GM12878 (cell line): ENCODE measurements at regions not wholly inside any gene's neighbourhood (a gene's known extent, or its start where the extent isn't known, plus 50 kb on each side); places are given as distances from the start of the nearest gene placed in this dataset.
A peak's percentile ranks its signal among the peaks of the same experiment; 100 is the strongest.

Source experiments
- ATF7 ChIP-seq: fragments of 450-650 bp; IDR thresholded peaks from 2 replicates; pipeline ENCODE4 v1.6.1; 2016; ENCODE audit warnings: low read depth, mild to moderate bottlenecking
- CHD4 ChIP-seq: fragments of 200-600 bp; sonication (generic); IDR thresholded peaks from 2 replicates; pipeline ENCODE4 v1.6.1; 2016; ENCODE audit warnings: mild to moderate bottlenecking
- E2F4 ChIP-seq: IDR thresholded peaks from 2 replicates; pipeline ENCODE4 v1.6.1; 2012; ENCODE audit warnings: low read depth, low read length, improper control_type of control experiment
- FOXM1 ChIP-seq: IDR thresholded peaks from 2 replicates; pipeline ENCODE4 v1.6.1; 2012; ENCODE audit warnings: low read depth, mild to moderate bottlenecking, inconsistent platforms, low read length, moderate library complexity
- GATAD2B ChIP-seq: fragments of 450-650 bp; conservative IDR thresholded peaks from 2 replicates; pipeline ENCODE4 v1.6.1; 2017; ENCODE audit warnings: low read depth, mild to moderate bottlenecking, moderate library complexity
- MLLT1 ChIP-seq: fragments of 450-650 bp; IDR thresholded peaks from 2 replicates; pipeline ENCODE4 v1.6.1; 2016; ENCODE audit warnings: mild to moderate bottlenecking
- MTA3 ChIP-seq: IDR thresholded peaks from 2 replicates; pipeline ENCODE4 v1.6.1; 2012; ENCODE audit warnings: low read length, inconsistent platforms, borderline replicate concordance
- NFIC ChIP-seq: IDR thresholded peaks from 2 replicates; pipeline ENCODE4 v1.6.1; 2012; ENCODE audit warnings: low read depth, mild to moderate bottlenecking, inconsistent platforms, low read length, moderate library complexity
- NR2F1 ChIP-seq: fragments of 450-650 bp; conservative IDR thresholded peaks from 2 replicates; pipeline ENCODE4 v1.6.1; 2017; ENCODE audit warnings: mild to moderate bottlenecking
- NRF1 ChIP-seq: conservative IDR thresholded peaks from 2 replicates; pipeline ENCODE4 v1.6.1; 2011; ENCODE audit warnings: mild to moderate bottlenecking, low read depth, low read length, improper control_type of control experiment
- RB1 ChIP-seq: fragments of 450-650 bp; formaldehyde crosslinking; IDR thresholded peaks from 2 replicates; pipeline ENCODE4 v1.6.1; 2017; ENCODE audit warnings: mild to moderate bottlenecking, borderline replicate concordance
- SIN3A ChIP-seq: IDR thresholded peaks from 2 replicates; pipeline ENCODE4 v1.6.1; 2012; ENCODE audit warnings: low read depth, low read length, improper control_type of control experiment
- SMAD1 ChIP-seq: fragments of 450-650 bp; IDR thresholded peaks from 2 replicates; pipeline ENCODE4 v1.6.1; 2018; ENCODE audit warnings: mild to moderate bottlenecking, low read depth; ENCODE audit not compliant: partially characterized antibody
- SPI1 ChIP-seq: IDR thresholded peaks from 2 replicates; pipeline ENCODE4 v1.6.1; 2011; ENCODE audit warnings: low read depth, mild to moderate bottlenecking, low read length, moderate library complexity, borderline replicate concordance; ENCODE audit not compliant: insufficient read depth
- STAT3 ChIP-seq: IDR thresholded peaks from 2 replicates; pipeline ENCODE4 v1.6.1; 2011; ENCODE audit warnings: low read depth, low read length, improper control_type of control experiment
- SUZ12 ChIP-seq: fragments of 200-600 bp; sonication (generic); IDR thresholded peaks from one replicate; pipeline ENCODE4 v1.6.1; 2018; ENCODE audit warnings: antibody characterized with exemption, mild to moderate bottlenecking; ENCODE audit not compliant: unreplicated experiment
- TAF1 ChIP-seq: IDR thresholded peaks from 2 replicates; pipeline ENCODE4 v1.6.1; 2011; ENCODE audit warnings: mild to moderate bottlenecking, low read depth, low read length, borderline replicate concordance
- USF1 ChIP-seq: IDR thresholded peaks from 2 replicates; pipeline ENCODE4 v1.6.1; 2011; ENCODE audit warnings: borderline replicate concordance, low read depth, mild to moderate bottlenecking, moderate library complexity, mixed read lengths, low read length; ENCODE audit not compliant: insufficient read depth; ENCODE audit errors: extremely low read length
- ZBED1 ChIP-seq: IDR thresholded peaks from 2 replicates; pipeline ENCODE4 v1.6.1; 2016; ENCODE audit warnings: borderline replicate concordance
- ZBTB11 ChIP-seq: fragments of 450-650 bp; formaldehyde crosslinking; IDR thresholded peaks from 2 replicates; pipeline ENCODE4 v1.5.0; 2022; ENCODE audit warnings: mild to moderate bottlenecking, missing genetic modification characterization
- TF ChIP-seq, protein P1 (sequence below): fragments of 450-650 bp; IDR thresholded peaks from 2 replicates; pipeline ENCODE4 v1.6.1; 2017; ENCODE audit warnings: mild to moderate bottlenecking, low read depth, inconsistent platforms; ENCODE audit not compliant: poor library complexity, severe bottlenecking

GRCh38 chr10:30737931-30738391 lies 108.4 kb upstream of the LYZL2 start (continued):
- TF ChIP-seq USF1 (no peak), E2F4 (no peak), MTA3 (no peak), SUZ12 (no peak), NFIC (peak; percentile 72; the same call in 1 of the 2 replicates), SIN3A (no peak), ZBTB11 (CRISPR knock-in tag) (no peak), TAF1 (peak; percentile 54; the same call in 1 of the 2 replicates), NRF1 (no peak), RB1 (no peak), GATAD2B (no peak), NR2F1 (peak; percentile 39; the same call in 1 of the 2 replicates), ZBED1 (no peak), SMAD1 (peak; percentile 68), SPI1 (peak; percentile 57; the same call in 1 of the 2 replicates), FOXM1 (peak; percentile 49; the same call in 1 of the 2 replicates), STAT3 (0 out of 2 replicates have a peak, but pooled peaks have one; percentile 69), ATF7 (0 out of 2 replicates have a peak, but pooled peaks have one; percentile 29), MLLT1 (no peak), CHD4 (no peak)
- TF ChIP-seq, protein P1, sequence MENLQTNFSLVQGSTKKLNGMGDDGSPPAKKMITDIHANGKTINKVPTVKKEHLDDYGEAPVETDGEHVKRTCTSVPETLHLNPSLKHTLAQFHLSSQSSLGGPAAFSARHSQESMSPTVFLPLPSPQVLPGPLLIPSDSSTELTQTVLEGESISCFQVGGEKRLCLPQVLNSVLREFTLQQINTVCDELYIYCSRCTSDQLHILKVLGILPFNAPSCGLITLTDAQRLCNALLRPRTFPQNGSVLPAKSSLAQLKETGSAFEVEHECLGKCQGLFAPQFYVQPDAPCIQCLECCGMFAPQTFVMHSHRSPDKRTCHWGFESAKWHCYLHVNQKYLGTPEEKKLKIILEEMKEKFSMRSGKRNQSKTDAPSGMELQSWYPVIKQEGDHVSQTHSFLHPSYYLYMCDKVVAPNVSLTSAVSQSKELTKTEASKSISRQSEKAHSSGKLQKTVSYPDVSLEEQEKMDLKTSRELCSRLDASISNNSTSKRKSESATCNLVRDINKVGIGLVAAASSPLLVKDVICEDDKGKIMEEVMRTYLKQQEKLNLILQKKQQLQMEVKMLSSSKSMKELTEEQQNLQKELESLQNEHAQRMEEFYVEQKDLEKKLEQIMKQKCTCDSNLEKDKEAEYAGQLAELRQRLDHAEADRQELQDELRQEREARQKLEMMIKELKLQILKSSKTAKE = peak; percentile 44
